ENCODE measurements at regions not wholly inside any gene's neighbourhood (a gene's known extent, or its start where the extent isn't known, plus 50 kb on each side); places are given as distances from the start of the nearest gene placed in this dataset.

DNA sequence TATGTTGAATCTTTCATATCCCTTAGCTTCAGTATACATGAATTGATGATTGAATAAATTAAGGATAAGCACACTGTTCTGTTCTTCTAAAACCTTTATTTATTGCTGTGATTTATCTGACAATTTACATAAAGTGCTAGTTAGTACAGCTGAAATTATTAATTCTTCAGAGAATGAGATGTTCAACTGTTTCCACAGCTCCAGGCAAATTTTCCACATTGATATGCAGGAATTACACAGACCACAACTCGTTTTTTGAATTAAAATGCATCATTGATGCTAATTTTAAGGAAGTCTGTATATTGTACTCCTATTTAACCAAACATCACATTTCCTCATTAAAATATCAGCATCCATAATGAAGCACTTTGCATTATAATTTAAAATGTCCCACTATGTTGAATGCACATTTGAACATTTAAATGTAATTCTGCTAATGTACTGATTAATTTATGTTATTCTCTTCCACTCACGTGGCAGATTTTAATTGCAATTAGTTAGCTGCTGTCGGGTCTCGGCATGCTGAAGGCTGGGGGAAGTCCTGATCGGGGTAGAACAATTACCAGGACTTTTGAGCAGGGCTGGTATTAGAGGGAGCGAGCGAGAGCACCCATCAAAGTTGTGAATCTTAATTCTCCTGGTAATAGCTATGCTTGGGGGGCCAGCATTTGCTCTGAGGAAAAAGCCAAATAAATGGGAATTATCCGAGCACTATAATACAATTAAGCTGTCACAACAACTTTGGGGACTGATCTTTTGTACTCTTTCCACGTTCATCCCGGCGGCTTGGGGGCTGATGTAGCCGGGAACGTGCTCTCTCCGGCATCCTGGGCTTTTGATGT is 136.7 kb upstream of the TMTC4 start:
- WGBS, 2 donors: 66 to 74% methylated on average over 14 of the region's 14 CpGs
- H3K9me3 ChIP-seq: no peaks in the 10 kb centered on the region
- no peak overlapping the region for H3K4me3 ChIP-seq
- no peaks in the 10 kb centered on the region for H3K27me3 ChIP-seq
- no peak overlapping the region for H3K27ac ChIP-seq
- intact Hi-C loops (cut with DNase I): no loop called here
- no peak for DNase-seq
- no peak for ATAC-seq
- H3K36me3 ChIP-seq (replicated peaks in 1 of 2; ENCODE audit: insufficient read depth in 1 of 2, low read depth in 2 of 2): no peaks in the 10 kb centered on the region
- no peaks in the 10 kb centered on the region for H3K4me1 ChIP-seq
- no peak for TF ChIP-seq POLR2A (IDR thresholded peaks at IDR 0.05)
- TF ChIP-seq, protein P1, sequence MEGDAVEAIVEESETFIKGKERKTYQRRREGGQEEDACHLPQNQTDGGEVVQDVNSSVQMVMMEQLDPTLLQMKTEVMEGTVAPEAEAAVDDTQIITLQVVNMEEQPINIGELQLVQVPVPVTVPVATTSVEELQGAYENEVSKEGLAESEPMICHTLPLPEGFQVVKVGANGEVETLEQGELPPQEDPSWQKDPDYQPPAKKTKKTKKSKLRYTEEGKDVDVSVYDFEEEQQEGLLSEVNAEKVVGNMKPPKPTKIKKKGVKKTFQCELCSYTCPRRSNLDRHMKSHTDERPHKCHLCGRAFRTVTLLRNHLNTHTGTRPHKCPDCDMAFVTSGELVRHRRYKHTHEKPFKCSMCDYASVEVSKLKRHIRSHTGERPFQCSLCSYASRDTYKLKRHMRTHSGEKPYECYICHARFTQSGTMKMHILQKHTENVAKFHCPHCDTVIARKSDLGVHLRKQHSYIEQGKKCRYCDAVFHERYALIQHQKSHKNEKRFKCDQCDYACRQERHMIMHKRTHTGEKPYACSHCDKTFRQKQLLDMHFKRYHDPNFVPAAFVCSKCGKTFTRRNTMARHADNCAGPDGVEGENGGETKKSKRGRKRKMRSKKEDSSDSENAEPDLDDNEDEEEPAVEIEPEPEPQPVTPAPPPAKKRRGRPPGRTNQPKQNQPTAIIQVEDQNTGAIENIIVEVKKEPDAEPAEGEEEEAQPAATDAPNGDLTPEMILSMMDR (IDR thresholded peaks at IDR 0.05): no peak

DNA sequence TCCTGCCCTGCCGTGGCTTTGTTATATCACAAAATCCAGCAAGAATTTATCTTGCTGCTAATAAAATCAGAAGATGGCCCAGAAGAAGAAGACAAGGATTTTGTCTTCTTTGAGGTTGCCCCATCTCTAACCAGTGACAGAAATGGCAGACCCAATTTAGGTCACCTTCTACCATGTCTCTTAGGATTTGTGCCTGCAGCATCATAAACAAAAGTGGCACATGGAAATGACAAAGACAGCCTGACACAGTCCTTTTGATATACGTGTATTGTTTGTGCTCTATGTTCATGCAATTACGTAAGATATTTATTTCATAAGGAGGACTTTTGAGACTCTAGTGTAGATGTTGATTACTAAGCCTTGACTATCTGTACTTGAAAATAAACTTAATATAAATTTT is 135.9 kb upstream of the TMTC4 start:
- Histone ChIP-seq H3K9me3 (no peaks in the 10 kb centered on the region), H3K4me3 (no peak overlapping the region), H3K27ac (no peak overlapping the region), H3K4me1 (no peaks in the 10 kb centered on the region), H3K27me3 (no peaks in the 10 kb centered on the region), H3K36me3 (replicated peaks in 1 of 2; ENCODE audit: insufficient read depth in 1 of 2, low read depth in 2 of 2) (no peaks in the 10 kb centered on the region)
- DNase-seq (no peak), ATAC-seq (no peak)
- intact Hi-C loops (cut with DNase I): no loop called here
- TF ChIP-seq POLR2A (IDR thresholded peaks at IDR 0.05): no peak
- TF ChIP-seq, protein P1 (IDR thresholded peaks at IDR 0.05): no peak
- WGBS, 2 donors: 82 to 87% methylated on average over 3 of the region's 3 CpGs

DNA sequence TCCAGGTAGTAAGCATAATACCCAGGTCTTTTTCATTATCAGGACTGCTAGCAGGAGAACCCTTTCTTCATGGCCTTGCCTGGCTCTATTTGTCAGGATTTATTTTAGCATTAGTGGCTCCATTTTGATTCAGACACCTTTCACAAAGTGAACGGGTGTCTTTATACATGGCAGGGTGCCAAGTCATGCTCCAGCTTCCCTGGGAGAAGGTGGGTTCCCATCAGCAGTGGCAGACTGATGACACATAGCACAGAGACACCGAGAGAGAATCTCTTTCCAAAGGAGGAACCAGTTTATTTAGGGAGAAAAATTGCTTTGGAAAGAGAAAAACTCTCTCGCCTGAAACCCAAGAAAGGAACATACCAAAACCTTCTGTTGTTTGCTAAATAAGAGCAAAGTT is 135.3 kb upstream of the TMTC4 start:
- no peak for TF ChIP-seq POLR2A (IDR thresholded peaks at IDR 0.05)
- H3K9me3 ChIP-seq: no peaks in the 10 kb centered on the region
- no peak for ATAC-seq
- DNase-seq: no peak
- 49 to 52% methylated on average over 3 of the region's 3 CpGs for WGBS, 2 donors
- no peaks in the 10 kb centered on the region for H3K4me1 ChIP-seq
- no peak overlapping the region for H3K4me3 ChIP-seq
- no peak overlapping the region for H3K27ac ChIP-seq
- no peaks in the 10 kb centered on the region for H3K36me3 ChIP-seq (replicated peaks in 1 of 2; ENCODE audit: insufficient read depth in 1 of 2, low read depth in 2 of 2)
- intact Hi-C loops (cut with DNase I): no loop called here
- no peaks in the 10 kb centered on the region for H3K27me3 ChIP-seq

DNA sequence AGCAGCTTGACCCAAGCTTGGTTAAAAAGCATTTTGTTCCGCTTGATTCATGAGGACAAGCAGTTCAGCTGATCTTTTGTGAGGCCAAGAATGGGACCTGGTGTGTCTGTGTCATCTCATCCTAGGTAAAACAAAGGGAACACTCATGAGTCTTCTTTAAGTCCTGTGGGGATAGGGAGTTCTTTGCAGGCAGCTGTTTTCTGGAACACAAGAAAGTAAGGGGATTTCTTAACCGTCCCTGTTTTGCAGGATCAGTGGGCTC is 134.5 kb upstream of the TMTC4 start:
- Histone ChIP-seq H3K9me3 (no peaks in the 10 kb centered on the region), H3K36me3 (replicated peaks in 1 of 2; ENCODE audit: insufficient read depth in 1 of 2, low read depth in 2 of 2) (no peaks in the 10 kb centered on the region), H3K4me1 (no peaks in the 10 kb centered on the region), H3K27ac (no peak overlapping the region), H3K4me3 (no peak overlapping the region), H3K27me3 (no peaks in the 10 kb centered on the region)
- WGBS, 2 donors: 72 to 78% methylated on average over 2 of the region's 2 CpGs
- ATAC-seq: no peak
- DNase-seq: no peak
- intact Hi-C loops (cut with DNase I): no loop called here
- TF ChIP-seq, protein P1 (IDR thresholded peaks at IDR 0.05): no peak
- no peak for TF ChIP-seq POLR2A (IDR thresholded peaks at IDR 0.05)

DNA sequence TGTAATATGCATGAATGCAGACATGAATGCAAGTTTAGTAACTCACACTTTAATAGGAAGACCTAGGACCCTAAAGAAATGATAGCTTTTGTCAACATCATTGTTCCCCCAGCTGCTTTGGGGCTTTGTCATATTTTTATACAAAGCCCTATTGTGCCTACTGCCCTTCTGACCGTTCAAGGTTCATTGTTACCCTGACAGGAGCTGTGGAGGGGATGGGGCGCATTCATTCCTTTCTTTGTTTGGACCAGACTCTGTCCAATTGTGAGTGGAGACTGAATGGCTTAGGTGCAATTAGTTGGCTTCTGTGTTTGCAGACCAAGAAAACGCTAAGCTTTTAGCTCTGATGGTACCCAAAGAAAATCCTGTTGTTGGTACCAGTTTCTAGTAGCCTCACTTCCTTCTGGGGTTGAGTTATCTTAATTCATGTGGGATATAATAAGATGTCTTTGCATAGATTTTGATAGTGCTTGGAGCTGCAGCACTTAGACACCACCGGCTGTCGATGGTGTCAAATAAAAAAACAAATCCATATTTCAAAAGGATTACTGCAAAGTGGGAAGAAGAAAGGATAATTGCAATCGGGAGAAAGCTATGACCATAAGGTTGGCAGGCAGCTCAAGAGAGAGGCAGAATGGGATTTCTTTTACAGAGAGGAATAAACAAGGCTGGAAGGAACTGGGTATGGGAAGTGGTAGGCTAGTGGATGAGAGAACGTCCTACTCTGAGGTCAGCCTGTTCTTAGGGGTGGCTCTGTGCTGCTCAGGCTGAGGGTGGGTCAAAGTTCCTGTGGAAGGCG is 133.9 kb upstream of the TMTC4 start:
- intact Hi-C loops (cut with DNase I): no loop called here
- no peaks in the 10 kb centered on the region for H3K27me3 ChIP-seq
- no peaks in the 10 kb centered on the region for H3K9me3 ChIP-seq
- H3K4me1 ChIP-seq: no peaks in the 10 kb centered on the region
- TF ChIP-seq POLR2A (IDR thresholded peaks at IDR 0.05): no peak
- TF ChIP-seq, protein P1 (IDR thresholded peaks at IDR 0.05): no peak
- no peaks in the 10 kb centered on the region for H3K36me3 ChIP-seq (replicated peaks in 1 of 2; ENCODE audit: insufficient read depth in 1 of 2, low read depth in 2 of 2)
- no peak for ATAC-seq
- 52 to 57% methylated on average over 8 of the region's 8 CpGs for WGBS, 2 donors
- DNase-seq: no peak
- H3K27ac ChIP-seq: no peak overlapping the region
- H3K4me3 ChIP-seq: no peak overlapping the region

Data from body of pancreas (tissue), 4 donors.